NCI-H1417 (cell line): ENCODE measurements at regions not wholly inside any gene's neighbourhood (a gene's known extent, or its start where the extent isn't known, plus 50 kb on each side); places are given as distances from the start of the nearest gene placed in this dataset.
A peak's percentile ranks its signal among the peaks of the same experiment; 100 is the strongest.

Source experiments
- DNase-seq, 3 experiments: peaks; one replicate each; lab custom pipeline; 2025; lab: John Stamatoyannopoulos, UW

- DNase-seq = peak in 2 of 3 experiments; percentile 39 to 78
Observed at GRCh38 chr5:173719731-173720082, 103.3 kb upstream of the BOD1 start.

GRCh38 chr5:173720286-173720952 lies 104.0 kb upstream of the BOD1 start:
- DNase-seq = peak in 1 of 3 experiments; percentile 31

- no peak for DNase-seq
Observed at GRCh38 chr5:173720953-173721600, 104.6 kb upstream of the BOD1 start.

GRCh38 chr5:173721601-173722232 lies 105.3 kb upstream of the BOD1 start:
- DNase-seq = no peak

GRCh38 chr5:173726846-173727557 lies 110.6 kb upstream of the BOD1 start:
- DNase-seq = no peak

GRCh38 chr5:173727839-173728778 lies 111.7 kb upstream of the BOD1 start:
- peak in 1 of 3 experiments; percentile 51 for DNase-seq

- DNase-seq = no peak
Observed at GRCh38 chr5:173729079-173729765, 112.8 kb upstream of the BOD1 start.

- peak in 1 of 3 experiments; percentile 5 for DNase-seq
Observed at GRCh38 chr5:173730632-173731298, 114.3 kb upstream of the BOD1 start.

- DNase-seq = peak in 1 of 3 experiments; percentile 34
Observed at GRCh38 chr5:173733021-173733420, 116.6 kb upstream of the BOD1 start.

- DNase-seq = peak in 1 of 3 experiments; percentile 6
Observed at GRCh38 chr5:173733425-173733824, 117.0 kb upstream of the BOD1 start.

GRCh38 chr5:173733831-173734501 lies 117.5 kb upstream of the BOD1 start:
- peak in 1 of 3 experiments; percentile 4 for DNase-seq

GRCh38 chr5:173734716-173735115 lies 118.3 kb upstream of the BOD1 start:
- no peak for DNase-seq

GRCh38 chr5:173735184-173735583 lies 118.7 kb upstream of the BOD1 start:
- DNase-seq = no peak

- no peak for DNase-seq
Observed at GRCh38 chr5:173735691-173736090, 119.2 kb upstream of the BOD1 start.

GRCh38 chr5:173736374-173736773 lies 119.9 kb upstream of the BOD1 start:
- no peak for DNase-seq

- DNase-seq = peak in 1 of 3 experiments; percentile 58
Observed at GRCh38 chr5:173736923-173737412, 120.5 kb upstream of the BOD1 start.

- no peak for DNase-seq
Observed at GRCh38 chr5:173739741-173740140, 123.3 kb upstream of the BOD1 start.

- DNase-seq = no peak
Observed at GRCh38 chr5:173740400-173740799, 124.0 kb upstream of the BOD1 start.

GRCh38 chr5:173741087-173741486 lies 124.6 kb upstream of the BOD1 start:
- no peak for DNase-seq
